ENCODE measurements at regions not wholly inside any gene's neighbourhood (a gene's known extent, or its start where the extent isn't known, plus 50 kb on each side); places are given as distances from the start of the nearest gene placed in this dataset.
"Not testable (repeated sequence)": the region's sequence is repeated elsewhere in the genome, so short reads cannot be mapped to it uniquely, and the experiment has no call there.

GRCh38 chr2:87437701-87438260, 310.1 kb upstream of the PLGLB2 start:
- DNase-seq, result not testable (repeated sequence)

GRCh38 chr2:87438780-87439454, 309.0 kb upstream of the PLGLB2 start:
- DNase-seq, result peak in 2 of 4 experiments; percentile 34 to 41

GRCh38 chr2:87439617-87440204, 308.2 kb upstream of the PLGLB2 start:
- DNase-seq, result not testable (repeated sequence)

- not testable (repeated sequence) for DNase-seq
Observed at GRCh38 chr2:87440650-87441049, 307.2 kb upstream of the PLGLB2 start.

GRCh38 chr2:87441375-87441774, 306.5 kb upstream of the PLGLB2 start:
- not testable (repeated sequence) for DNase-seq

GRCh38 chr2:87442983-87443577, 304.8 kb upstream of the PLGLB2 start:
- DNase-seq, result not testable (repeated sequence)

- not testable (repeated sequence) for DNase-seq
Observed at GRCh38 chr2:87444951-87445350, 302.9 kb upstream of the PLGLB2 start.

- not testable (repeated sequence) for DNase-seq
Observed at GRCh38 chr2:87445613-87446312, 302.1 kb upstream of the PLGLB2 start.

- DNase-seq, result not testable (repeated sequence)
Observed at GRCh38 chr2:87446313-87446696, 301.6 kb upstream of the PLGLB2 start.

GRCh38 chr2:87449462-87449980, 298.4 kb upstream of the PLGLB2 start:
- not testable (repeated sequence) for DNase-seq

GRCh38 chr2:87452193-87452592, 295.7 kb upstream of the PLGLB2 start:
- not testable (repeated sequence) for DNase-seq

GRCh38 chr2:87452861-87453260, 295.0 kb upstream of the PLGLB2 start:
- DNase-seq, result not testable (repeated sequence)

- DNase-seq, result not testable (repeated sequence)
Observed at GRCh38 chr2:87453965-87454364, 293.9 kb upstream of the PLGLB2 start.

- DNase-seq, result peak; percentile 25 to 43 (median 36)
Observed at GRCh38 chr2:87454421-87454820, 293.5 kb upstream of the PLGLB2 start.

- not testable (repeated sequence) for DNase-seq
Observed at GRCh38 chr2:87455209-87455853, 292.6 kb upstream of the PLGLB2 start.

- not testable (repeated sequence) for DNase-seq
Observed at GRCh38 chr2:87455854-87456249, 292.0 kb upstream of the PLGLB2 start.

GRCh38 chr2:87456477-87457128, 291.3 kb upstream of the PLGLB2 start:
- DNase-seq, result peak in 2 of 4 experiments; percentile 13 to 21

- DNase-seq, result not testable (repeated sequence)
Observed at GRCh38 chr2:87457129-87457499, 290.8 kb upstream of the PLGLB2 start.

- not testable (repeated sequence) for DNase-seq
Observed at GRCh38 chr2:87458938-87459337, 288.9 kb upstream of the PLGLB2 start.

GRCh38 chr2:87460104-87460503, 287.8 kb upstream of the PLGLB2 start:
- DNase-seq, result peak; percentile 23 to 65 (median 59)

- not testable (repeated sequence) for DNase-seq
Observed at GRCh38 chr2:87460662-87461061, 287.2 kb upstream of the PLGLB2 start.
